RPMI8226 (cell line): ENCODE measurements at regions not wholly inside any gene's neighbourhood (a gene's known extent, or its start where the extent isn't known, plus 50 kb on each side); places are given as distances from the start of the nearest gene placed in this dataset.

Source experiments
- DNase-seq: peaks from one replicate; pipeline ENCODE4 v3.0.0-alpha.2; 2015

- DNase-seq = no peak
Measured at GRCh38 chr12:115857160-115857920, 420.2 kb downstream of the MED13L start.

DNA sequence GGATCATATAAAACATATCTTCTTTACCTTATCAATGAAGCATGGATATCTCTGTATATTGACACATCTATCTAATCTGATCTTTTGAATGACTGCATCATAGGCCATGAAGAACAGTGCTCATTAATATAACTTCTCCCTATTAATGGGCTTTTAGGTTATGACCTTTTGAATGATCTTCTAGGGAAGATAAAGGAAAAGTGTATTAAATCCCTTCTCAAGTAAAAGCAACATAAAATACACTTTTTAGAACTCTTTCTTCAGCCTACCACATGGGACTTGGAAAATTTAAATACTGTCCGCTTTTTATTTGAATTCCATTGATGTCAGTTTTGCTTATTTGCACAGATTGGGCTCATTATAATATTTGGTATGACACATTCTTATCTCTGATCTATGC is 425.4 kb downstream of the MED13L start:
- DNase-seq = no peak

- DNase-seq = no peak
Measured at GRCh38 chr12:115850957-115851356, 426.5 kb downstream of the MED13L start.

GRCh38 chr12:115849262-115849943 is 428.1 kb downstream of the MED13L start:
- DNase-seq = no peak

- no peak for DNase-seq
Measured at GRCh38 chr12:115847398-115847797, 430.1 kb downstream of the MED13L start.

DNA sequence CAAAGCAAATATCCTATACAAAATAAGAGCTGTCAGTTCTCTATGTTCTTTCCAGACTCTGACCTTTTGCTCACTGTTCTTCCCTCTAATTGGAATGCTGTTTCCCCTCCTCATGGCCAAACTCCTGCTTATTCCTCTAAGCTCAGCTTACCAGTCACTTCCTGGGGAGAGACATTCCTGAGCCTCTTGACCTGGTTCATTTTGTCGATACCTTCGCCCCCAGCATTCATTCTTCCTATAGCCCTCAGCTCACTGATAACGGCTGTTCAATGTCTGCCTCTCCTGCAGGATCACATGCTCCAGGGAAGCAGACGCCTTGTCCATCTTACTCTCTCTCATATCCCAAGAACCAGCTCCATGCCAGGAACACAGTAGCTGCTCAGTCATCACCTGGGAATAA is 431.0 kb downstream of the MED13L start:
- DNase-seq = no peak

DNA sequence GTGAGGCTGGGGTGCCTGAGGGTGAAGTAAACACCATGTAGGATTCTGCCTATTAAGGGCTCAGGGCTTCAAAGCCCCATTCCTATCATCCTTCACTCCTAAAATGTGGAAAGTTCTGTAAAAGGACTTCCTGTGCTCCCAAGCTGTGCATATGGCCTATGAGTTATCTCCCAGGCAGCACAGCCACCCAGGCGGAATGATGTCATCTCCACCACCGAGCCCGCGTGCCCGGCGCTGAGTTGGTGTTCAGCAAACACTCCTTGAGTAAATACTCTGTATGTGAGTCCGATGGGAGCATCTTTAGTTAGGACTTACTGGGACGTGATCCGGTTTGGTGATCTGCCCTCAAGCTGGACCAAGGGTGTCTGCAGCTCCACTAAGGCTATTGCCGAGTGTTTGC is 437.3 kb downstream of the MED13L start:
- DNase-seq = no peak

DNA sequence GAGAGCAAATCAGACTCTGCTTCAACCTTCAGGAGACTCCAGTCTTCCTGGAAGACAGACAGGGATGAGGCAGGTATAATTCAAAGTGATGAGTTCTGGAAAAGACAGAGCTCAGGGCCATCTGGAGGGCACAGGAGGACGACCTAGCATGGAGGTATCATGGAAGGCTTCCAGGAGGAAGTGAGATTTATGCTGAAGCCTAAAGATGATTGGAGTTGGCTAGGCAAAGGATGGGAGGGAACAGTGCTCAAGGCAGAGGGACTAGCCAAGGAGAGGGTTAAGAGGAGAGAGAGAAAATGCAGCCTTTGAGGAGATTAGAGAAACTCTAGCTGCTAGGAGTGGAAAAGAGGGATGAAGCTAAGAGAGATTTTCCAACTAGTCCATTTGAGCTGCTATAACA is 438.5 kb downstream of the MED13L start:
- no peak for DNase-seq

DNA sequence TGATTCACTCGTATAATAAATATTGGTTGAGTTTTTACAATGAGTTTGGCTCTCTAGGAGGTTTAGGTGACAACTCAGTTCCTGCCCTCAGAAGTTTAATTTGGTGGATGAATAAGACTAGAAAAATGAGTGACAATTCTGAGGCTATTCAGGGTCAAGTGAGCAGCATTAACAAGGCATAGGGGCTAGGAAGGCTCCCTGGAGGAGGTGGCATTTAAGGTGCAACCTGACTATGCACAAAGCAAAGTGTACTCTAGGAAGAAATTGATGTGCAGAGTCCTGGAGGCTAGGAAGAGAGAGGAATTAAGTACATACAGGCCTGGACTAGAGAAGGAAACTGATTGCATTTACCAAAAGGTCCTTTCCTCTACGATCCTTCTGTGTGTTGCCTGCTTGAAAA is 440.3 kb downstream of the MED13L start:
- DNase-seq = no peak

GRCh38 chr12:115835445-115835844 is 442.0 kb downstream of the MED13L start:
- DNase-seq = no peak

DNA sequence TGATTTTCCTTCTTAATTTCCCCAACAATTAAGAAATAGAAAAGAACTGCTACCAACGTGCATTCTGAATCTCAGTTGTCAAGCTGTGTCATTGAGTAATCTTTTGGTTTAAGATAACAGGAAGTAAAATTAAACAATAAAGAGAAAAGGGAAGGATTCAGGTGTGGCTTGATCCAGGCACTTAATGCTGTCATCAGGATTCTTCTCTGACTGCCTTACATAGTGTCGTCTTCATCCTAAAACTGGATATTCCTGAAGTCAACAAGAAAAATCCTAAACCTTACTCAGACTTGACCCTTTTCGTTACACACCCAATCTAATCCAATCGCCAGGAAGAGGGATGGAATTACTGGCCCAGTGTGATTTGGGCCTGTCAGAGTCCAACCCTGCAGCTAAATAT is 443.8 kb downstream of the MED13L start:
- no peak for DNase-seq

- DNase-seq = no peak
Measured at GRCh38 chr12:115830633-115831032, 446.9 kb downstream of the MED13L start.

GRCh38 chr12:115830070-115830469 is 447.4 kb downstream of the MED13L start:
- no peak for DNase-seq

DNA sequence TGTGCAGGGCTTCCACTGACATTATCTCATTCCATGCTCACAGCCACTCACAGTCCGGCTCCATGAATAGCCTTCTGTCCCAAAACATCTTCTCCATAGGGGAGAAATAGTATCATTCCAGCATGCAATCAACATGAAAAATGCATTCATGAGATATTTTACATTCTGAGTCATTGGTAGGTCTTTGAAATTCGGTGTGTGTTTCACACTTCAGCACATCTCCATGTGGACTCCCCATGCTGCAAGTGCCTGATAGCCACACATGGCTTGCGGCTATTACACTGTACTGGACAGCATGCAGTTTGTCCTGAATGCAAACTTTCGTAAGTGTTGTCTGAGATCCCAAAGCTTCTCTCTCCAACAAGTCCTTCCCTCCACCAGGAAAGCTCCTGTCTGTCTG is 449.3 kb downstream of the MED13L start:
- no peak for DNase-seq

GRCh38 chr12:115824936-115825602 is 452.4 kb downstream of the MED13L start:
- no peak for DNase-seq

DNA sequence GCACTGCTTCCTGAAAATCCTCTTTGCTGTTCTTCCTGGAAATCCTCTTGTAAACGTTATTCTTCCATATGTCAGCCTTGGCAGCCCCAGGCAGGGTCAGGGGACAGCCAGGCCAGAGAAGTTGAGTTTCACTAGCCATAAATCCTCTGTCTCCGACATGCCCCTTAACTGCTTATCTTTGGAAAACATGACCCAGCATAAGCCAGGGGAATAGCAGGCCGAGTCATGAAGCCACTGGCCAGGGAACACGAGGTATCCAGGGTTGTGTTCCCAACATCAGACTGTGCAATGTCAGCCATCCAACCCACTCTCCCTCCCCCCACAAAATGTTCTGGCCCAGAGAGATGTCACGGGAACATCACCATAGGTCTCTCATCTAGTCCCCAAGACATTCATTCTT is 453.9 kb downstream of the MED13L start:
- DNase-seq = no peak

DNA sequence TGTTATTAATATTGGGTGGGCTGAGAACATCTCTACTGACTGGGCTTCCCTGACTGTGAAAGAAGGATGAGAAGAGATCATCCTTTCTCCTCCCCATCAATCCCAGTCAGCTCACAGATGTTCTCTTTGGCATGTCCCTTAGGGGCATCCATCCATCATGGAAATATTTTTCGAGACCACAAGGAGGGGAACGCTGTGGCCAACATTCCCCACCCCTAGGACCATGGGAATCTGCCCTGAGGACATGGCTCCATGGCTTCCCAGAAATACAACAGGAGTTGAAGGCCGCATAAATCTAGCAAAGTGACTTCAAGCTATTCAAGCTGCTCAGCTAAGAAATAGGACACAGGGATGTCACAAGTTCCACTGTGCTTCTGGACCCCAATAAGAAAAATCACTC is 456.8 kb downstream of the MED13L start:
- DNase-seq = no peak

DNA sequence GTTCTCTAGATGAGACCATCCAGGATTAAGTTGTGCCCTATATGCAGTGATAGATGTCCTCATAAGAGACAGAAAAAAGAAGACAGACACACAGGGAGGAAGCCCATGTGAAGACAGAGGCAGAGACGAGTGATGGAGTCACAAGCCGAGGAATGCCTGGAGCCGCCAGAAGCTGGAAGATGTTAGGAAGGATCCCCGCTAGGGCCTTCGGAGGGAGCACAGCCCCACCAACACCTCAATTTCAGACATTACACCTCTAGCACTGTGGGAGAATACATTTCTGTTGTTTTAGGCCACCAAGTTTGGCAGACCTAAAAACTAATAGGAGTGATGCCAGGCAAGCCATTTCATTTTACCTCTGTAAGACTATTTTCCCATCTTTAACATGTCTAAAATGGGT is 458.5 kb downstream of the MED13L start:
- DNase-seq = no peak

GRCh38 chr12:115817389-115817788 is 460.1 kb downstream of the MED13L start:
- no peak for DNase-seq

DNA sequence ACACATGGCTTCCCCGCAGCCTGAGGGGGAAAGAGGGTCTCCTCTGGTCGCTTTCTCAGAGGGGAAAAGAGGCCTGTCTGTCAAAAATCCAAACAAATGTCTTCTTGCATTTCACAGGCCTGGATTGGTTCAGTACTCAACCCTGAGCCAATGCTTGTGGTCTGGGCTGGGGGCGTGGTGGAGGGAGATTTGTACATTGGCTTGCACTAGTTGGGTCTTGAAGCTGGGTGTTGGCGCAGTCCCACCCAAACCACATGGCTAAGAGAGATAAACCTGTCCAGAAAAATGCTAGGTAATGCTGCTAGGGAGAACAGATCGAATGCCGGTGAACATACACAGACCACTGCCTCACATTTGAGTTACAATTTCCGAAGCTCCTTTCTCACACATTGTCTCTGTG is 461.6 kb downstream of the MED13L start:
- no peak for DNase-seq

DNA sequence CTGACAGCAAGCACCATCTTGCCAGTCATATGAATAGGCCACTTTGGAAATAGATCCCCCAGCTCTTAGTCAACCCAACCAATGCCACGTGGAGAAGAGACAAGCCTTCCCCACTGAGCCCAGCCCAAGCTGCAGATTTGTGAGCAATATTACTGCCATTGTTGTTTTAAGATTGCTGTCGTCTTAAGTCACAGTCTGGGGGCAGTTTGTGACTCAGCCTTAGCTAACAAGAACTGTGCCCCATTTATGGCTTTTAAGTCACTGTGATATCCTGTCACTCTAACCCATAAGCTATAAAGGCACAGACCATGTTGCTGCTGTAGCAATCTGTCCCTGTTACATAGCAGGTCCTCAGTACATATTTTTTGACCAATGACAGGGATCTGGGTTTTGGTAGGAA is 464.2 kb downstream of the MED13L start:
- no peak for DNase-seq

DNA sequence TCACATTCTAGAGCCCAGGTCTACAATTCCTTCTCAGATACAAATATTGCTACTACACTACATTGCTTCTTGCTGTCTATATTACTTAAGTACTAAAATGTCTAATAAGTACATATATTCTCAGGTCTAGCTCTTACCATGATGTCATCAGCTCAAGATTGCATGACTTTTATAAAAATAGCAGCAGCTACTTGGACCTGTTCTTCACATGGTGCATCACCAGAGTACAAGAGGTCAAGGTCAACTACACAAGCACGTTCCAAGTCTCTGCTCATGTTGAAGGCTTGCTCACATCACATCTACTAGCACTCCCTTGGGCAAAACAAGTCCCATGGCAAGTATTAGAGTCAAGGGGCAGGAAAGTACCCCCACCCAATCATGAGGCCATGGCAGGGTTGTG is 465.6 kb downstream of the MED13L start:
- no peak for DNase-seq

- no peak for DNase-seq
Measured at GRCh38 chr12:115811045-115811444, 466.4 kb downstream of the MED13L start.
